ENCODE measurements at regions not wholly inside any gene's neighbourhood (a gene's known extent, or its start where the extent isn't known, plus 50 kb on each side); places are given as distances from the start of the nearest gene placed in this dataset.

DNA sequence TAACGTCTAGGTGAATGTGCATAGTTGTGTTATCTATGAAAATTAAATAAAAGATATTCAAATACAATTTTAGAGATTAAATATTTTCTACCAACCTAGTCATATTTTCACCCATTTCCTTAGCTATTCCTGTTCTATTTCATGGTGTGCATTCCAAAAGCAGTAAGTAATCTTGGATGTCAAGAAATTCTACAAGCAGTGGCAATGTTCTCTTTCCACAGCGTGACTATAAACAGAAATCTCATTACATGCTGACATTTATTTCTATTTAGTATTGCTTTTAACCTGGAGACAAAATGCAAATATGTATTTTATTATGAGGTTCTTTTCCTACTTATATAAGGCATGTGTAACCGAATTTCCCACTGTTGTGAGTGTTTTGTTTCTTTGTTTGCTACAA, 510.0 kb downstream of the ACTL7B start:
- DNase-seq (ENCODE audit: low spot score): no peak

DNA sequence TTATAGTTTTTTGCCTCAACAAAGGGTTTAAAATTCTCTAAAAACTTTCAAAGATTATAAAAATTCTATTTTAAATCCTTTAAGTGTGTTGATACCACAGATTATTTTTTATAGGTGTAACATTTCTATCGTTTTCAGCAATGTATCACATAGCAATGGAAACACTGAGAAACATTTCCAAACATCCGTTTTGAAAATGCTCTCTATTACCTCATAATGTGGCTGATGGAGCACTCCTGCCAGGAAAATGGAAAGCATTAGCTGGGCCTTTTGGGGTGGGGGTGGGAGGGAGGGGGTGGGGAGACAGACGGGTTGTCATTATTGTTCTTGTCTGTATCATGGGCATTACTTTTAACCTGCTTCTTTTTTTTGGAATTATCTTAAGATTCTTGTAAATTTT, 516.5 kb downstream of the ACTL7B start:
- DNase-seq (ENCODE audit: low spot score): no peak

DNA sequence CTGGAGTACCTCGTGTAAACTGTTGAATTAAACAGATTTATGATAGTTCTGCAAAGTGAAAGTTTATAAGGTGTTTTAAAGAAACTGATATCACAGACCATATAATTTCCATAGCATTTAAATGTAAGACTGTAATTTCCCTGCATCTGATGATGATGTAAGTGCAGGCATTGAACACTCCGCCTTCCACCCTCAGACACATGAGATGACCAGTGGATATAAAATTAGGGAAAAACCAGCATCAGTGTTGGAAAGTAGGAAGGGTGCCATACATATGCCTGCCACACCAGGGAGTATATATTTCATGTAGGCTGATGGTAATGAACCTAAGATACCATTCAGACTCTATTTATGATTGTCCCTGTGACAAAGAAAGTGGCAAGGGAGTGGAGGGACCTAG, 519.2 kb downstream of the ACTL7B start:
- no peak for DNase-seq (ENCODE audit: low spot score)

DNA sequence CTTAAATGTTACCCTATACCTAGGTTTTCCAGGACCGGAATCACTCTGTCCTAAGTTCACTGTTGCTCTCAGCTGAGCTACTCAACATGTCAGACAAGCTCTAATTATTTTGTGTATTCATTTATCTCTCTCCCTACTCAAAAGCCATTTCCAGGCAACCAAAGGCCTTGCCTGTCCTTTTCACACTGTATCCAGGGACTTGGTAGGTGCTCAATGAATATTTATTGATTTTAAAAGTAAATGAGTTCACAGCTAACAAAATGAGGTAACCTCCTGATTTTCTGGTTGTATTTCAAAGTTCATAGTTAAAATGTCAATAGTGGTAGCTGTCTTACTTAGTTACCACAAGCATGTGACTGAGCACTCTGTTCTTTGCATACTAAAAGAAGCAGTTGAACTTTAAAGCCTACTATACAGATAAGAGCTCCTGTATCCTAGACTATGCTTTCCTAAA, 522.2 kb downstream of the ACTL7B start:
- no peak for DNase-seq (ENCODE audit: low spot score)

DNA sequence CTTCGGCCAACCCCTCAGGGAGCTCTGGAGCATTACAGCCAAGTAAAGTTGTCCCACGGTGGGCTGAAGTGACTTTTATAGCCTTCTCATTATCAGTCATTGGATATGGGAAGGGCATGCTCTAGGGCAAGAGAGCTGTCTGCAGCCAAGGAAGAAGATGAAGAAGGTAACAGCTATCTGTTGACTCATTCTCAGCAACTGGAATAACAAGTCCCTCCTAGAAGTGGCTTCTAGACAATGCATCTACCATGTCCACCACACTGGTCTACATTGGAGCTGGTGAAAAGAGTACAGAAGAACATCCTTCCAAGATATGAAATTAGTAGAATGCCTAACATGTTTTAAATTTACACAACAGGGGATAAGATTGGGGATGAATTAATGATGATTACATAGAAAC, 524.2 kb downstream of the ACTL7B start:
- DNase-seq (ENCODE audit: low spot score): no peak

DNA sequence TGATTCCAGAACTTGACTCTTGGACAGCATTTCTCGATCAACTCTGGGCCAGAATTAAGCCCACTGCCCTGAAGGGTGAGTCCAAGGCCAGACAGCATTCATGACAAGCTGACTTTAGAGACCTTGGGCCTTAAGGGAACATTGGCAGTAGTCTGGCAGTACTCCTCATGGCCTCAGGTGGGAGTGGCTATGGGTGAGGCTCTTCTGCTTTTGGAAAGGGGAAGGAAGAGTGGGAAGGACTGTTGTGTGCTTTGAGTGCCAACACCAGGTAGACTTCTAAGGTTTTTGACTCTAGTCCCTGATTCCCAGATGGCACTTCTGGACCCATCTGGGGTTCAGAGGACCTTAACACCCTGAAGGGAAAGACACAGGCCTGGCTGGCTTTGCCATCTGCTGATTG, 530.4 kb downstream of the ACTL7B start:
- no peak for DNase-seq (ENCODE audit: low spot score)

DNA sequence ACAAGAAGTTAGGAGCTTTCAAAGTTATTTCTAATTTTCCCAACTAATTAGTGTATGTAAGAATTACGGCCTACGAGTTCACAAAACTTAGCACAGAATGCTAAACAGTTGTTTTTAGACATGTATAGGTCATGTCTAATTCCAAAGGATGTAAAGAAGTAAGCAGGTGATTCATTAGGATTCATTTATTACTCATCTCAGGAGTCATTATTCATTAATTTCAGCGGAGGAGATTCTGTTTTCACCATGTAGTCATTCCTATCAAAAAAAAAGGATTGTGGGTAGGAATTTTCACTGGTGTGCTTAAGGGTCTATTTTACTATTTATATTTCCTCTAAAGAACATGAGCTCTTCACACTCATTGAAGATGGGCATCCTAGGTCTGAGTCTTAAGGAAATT, 532.2 kb downstream of the ACTL7B start:
- DNase-seq (ENCODE audit: low spot score): no peak

DNA sequence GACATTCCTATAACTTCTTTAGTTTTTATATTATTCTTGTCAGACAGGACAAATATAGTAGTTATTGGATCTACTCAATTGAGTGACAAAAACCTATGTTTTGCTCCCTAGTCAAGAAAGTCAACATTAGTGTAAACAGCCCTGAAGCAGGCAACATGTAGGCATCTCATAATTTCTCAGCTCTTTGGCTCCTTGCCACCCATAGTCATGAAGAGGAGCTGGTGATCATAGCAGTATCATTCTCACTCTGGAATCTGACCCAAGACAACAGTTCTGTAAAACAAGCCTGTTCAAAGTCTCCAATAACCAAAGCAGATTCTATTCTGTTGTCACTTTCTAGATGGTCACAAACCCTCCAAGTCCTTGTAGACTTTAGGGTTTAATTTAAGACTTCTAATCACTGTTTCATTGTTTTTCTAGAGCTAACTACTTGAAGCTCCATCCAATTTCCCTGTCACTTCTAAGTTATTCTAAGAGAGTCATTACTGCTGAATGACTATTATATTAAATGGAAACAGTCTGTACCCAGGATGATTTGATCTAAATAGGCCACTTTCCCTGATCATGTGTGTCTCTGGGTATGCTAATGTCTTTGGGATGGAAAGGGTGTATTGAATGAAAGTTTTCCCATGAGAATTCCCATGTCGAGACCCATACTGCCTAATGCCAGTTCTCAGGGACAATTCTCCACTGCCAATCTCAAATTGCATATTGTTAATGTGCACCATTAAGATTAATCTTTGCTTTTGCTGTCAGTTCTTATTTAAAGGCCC, 533.3 kb downstream of the ACTL7B start:
- no peak for DNase-seq (ENCODE audit: low spot score)

DNA sequence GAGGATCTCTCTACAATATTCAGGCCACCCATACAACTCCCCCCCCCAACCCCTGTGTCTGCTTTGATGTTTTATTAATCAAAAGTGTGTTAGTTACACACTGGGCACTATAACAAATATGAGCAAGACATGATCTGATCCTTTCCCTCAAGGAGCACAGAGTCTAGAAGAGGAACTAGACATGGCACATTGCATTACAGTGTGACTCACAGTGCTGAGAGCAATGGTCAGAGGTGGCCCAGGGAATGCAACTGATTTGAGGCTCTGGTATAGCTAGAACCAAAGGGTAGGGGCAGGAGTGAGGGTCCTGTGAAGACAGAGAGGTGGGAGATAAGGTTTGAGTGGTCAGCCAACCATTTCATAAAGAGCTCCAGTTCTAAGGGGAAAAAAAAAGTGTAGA, 539.2 kb downstream of the ACTL7B start:
- DNase-seq (ENCODE audit: low spot score): peak; percentile 9

DNA sequence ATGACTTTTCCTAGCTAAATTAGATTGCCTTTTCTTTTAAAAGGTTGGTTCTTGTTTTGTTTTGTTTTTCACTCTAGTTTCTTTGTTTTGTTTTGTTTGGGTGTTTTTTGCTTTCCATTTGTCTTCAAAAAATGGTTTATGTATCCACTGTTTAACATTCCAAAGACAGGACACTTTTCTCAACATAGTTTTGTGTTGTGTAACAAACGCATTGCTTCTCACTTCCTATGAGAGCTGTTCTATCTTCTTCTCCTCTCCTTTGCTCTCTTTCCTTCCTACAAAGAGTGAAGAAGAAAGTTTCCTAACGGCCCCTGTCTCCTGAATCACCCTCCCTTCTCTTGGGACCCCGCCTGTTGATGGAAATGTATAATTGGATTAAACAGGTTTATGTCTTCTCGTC, 539.7 kb downstream of the ACTL7B start:
- no peak for DNase-seq (ENCODE audit: low spot score)

DNA sequence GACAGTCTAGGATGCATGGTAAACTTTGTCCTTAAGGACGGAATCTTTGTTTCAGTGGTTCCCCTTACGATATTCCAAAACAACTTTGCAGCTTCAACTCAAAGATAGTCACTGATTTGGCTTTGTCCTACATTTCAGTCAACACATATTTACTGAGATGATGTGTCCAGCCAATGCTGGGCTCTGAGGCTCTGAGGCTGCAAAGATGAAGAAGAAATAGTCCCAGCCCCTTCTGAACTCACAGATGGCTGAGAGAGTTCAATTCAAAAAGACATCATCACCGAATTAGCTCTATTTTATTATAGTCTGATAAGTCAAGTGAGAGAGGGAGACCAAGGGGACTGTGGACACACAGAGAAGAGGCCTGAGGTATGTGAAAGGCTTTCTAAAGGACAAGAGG, 544.0 kb downstream of the ACTL7B start:
- DNase-seq (ENCODE audit: low spot score): no peak

DNA sequence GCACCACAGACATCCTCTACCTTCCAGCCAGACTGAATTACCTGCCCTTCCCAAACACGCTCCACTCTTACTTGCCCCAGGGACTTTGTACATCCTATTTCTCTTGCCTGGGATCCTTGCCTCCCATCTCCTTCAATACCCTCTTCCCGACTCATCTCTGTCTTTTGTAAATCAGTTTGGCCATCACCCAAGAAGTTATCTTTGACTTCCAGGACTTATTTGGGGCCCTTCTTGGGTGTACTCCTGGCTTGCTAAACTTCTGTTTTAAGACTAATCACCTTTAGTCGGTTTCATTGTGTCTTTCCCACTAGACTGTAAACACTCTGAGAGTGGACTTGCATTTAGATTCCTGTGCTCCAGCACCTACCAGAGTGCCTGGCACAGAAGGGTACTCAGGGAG, 545.6 kb downstream of the ACTL7B start:
- DNase-seq (ENCODE audit: low spot score): no peak

DNA sequence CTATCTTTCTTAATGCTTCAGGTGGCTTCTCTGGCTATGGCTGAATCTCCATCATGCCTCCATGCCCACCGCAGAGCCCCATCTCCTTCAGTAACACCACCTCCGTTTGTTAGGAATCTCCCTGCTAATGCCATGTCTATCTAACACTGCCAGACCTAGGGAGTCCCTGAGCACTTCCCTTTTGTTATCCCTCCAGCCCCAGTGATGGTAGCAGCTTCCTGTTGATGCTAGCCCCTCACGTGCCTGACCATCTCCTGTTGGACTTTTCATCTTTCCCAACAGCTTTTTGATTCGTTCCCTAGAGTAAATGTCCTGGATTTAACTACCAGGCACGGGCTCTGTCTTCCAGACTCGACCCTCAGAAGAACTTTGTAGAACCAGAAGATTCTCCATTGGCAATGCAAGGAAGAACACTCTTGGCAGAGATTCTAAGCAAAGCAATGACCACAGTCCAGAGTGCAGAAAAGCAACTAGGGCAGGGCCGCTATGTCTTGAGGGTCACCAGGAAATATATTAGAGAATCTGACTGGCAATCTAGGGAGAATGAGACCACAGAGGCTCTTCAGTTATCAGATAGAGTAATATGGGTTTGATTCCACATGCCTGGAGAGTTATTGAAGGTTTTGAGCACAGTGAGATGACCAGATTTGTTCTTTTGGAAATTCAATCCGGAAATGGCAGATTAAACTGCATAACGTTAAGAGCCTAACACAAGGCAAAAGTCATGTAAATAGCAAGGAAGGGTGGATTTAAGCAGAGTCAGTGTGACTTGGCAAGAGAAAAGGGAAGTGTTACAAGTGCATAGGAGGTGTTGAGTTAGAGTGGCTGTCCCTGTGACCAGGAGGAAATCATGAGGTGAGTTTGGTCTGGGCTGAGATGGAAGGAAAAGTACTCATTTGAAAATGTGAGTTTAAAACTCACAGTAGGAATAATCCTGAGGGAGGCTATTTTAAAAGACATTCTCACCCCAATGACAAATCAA, 555.2 kb downstream of the ACTL7B start:
- no peak for DNase-seq (ENCODE audit: low spot score)

DNA sequence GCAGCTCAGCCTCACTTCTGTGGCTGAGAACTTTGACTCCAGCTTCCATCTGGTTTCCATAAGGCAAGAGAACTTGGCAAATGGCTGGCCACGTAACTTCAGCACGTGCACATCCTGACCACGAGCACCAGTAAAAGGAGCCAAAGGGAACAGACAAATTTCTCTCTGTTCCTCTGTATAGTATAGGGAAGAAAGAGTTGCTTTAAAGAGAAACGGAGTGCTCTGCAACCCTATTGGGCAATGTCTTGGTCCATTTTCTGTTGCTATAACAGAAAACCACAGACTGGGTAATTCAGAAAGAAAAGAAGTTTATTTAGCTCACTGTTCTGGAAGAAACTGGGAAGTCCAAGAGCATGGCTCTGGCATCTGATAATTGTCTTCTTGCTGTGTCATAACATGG, 558.7 kb downstream of the ACTL7B start:
- DNase-seq (ENCODE audit: low spot score): peak; percentile 55

DNA sequence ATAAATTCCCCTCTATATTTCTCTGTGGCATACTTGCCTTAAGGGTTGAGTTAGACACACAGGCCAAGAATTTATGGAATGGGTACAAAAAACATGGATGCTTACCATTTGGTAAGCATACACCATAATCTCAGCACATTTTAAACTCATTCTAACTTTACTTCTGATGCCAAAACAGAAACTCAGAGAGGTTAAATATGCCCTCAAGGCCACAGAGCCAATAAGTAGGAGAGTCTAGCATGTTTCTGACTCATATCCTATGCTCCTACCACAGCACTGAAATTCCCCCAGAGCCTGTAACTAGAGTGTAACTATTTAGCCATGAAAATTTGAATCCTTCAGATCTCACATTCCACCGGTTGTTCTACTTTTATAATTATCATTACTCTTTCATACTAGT, 559.7 kb downstream of the ACTL7B start:
- DNase-seq (ENCODE audit: low spot score): peak; percentile 46

DNA sequence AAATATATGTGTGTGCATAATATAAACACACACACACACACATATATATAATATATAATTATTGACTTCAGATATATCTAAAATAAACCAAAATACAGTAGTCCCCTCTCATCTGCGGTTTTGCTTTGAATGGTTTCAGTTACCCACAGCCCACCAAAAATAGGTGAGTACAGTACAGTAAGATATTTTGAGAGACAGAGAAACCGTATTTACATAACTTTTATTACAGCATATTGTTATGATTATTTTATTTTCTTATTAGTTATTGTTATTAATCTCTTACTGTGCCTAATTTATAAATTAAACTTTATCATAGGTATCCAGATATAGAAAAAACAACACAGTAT, 564.2 kb downstream of the ACTL7B start:
- DNase-seq (ENCODE audit: low spot score): no peak

DNA sequence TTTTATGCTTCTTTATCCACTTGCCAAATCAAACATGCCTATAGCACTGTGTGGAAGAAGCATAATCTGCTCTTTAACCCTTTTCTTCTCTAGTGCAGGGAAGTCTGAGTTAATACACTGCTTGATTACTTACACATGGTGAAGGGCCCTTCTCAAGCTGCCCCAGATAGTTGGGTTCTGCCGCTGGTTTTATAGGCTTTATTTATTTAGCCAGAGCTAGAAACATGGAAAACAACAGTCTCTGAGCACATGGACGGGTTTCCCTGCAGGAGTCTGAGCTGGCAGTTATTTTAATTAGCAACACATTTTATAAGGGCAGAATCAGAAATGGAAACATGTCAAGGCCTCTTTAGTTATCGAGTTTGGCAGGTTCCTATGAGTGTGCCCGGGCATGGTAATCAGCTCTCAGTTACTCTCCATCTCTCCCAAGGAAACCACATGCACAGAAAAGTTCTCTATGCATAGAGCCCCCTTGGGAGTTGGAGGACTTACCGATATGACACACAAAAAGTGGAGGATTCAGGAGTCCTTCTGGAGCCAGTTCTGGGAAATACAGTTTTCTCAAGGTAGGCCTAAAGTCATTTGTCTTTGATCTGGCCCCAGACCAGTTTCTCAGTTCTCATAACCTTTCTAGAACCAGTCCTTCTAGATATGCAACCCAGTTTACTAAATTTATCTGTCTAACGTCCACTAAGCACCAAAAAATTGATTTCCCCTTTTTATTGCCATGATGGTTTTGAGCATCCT, 564.8 kb downstream of the ACTL7B start:
- no peak for DNase-seq (ENCODE audit: low spot score)

DNA sequence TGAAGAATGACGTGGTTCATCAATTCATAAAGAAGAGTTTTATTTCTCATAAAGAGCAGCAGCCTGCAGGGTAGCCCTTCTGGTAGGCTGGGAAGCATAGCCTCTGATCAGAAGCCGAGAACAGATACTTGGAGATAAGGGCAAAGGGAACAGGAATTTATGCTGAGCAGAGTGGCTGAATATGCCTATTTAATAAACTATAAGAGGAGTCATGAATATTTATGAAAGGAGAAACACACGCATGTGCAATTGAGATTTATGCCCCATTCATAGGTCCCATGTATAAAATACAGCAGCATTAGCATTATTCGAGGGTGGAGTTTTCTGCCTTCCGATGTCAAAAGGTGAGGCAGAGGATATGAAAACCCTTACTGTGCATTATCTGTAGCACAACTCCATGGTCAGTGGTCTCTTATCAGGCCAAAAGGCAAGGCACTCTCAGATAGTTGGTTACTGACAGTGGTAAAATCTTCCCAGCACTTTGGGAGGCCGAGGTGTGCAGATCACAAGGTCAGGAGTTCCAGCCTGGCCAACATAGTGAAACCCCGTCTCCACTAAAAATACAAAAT, 569.1 kb downstream of the ACTL7B start:
- DNase-seq (ENCODE audit: low spot score): no peak

DNA sequence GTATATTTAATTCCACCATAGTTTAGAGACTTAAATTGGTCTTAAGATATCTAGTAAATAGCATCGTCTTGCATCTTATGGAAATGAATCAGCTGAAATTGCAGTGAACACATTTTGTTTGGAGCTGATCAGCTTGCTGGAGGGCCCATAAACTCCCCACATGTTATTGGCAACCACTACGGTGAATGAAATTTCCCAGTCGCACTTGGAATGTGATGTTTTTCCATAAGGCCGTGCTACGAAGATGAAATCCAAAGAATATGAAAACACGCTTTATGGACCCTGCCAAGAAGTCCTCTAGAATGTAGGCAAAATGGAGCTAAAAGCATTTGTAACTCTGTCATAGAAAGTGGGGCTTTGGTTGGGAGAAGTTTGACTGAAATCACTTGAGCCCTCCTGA, 572.1 kb downstream of the ACTL7B start:
- DNase-seq (ENCODE audit: low spot score): no peak

DNA sequence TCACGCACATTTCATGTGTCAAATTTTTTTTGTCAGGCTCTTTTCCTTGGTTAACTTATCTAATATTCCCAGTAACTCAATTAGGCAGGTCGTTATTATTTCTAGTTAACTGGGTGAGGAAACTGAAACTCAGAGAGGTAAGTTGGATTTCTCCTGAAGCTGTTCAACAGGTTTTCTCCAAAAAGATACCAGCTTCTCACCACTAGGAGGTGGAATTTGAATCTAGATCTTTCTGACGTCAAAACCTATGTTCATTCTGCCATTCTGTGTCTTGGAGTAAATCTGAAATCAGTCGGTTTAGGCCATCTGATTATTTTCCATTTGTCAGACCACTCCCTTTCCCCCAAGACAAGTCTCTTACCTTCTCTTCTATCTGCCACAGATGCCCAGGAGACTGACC, 572.9 kb downstream of the ACTL7B start:
- no peak for DNase-seq (ENCODE audit: low spot score)

DNA sequence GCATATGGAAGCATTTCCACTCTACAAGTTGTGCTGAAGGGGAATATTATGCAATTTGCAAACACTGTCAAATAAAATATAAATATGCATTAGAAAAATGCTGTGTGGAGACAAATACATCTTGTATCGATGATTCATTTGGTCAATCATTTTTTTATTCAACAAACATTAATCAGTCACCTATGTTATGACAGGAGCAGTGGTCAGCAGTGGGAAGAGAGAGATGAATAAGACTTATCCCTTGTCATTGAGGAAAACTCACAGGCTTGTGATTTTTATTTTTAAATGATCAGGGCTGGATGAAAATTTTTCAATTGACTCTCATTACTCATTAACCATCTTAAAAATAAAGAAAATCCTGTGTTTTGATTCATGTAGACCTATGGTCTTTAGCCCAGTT, 574.1 kb downstream of the ACTL7B start:
- no peak for DNase-seq (ENCODE audit: low spot score)

DNA sequence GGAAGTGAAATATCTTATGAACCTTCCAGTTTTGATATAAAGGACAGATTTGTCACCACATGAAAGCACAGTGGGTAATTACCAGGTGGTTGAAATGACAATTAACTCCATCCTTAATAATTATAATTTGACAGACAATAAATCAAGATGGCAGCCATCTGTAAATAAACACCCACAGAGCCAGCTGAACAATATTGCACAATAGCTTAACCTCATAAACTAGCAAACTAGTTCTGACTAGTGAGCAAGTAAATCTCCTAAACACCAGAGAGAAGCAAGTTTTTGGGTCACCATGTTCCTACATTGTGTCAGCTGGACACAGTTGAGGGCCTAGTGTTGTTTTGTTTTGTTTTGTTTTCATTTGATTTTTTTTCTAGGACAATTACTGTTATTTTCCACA, 577.4 kb downstream of the ACTL7B start:
- DNase-seq (ENCODE audit: low spot score): no peak
